H9 (cell line): ENCODE measurements at regions not wholly inside any gene's neighbourhood (a gene's known extent, or its start where the extent isn't known, plus 50 kb on each side); places are given as distances from the start of the nearest gene placed in this dataset.

Source experiments
- DNase-seq: peaks from one replicate; pipeline ENCODE4 v3.0.0-alpha.2; 2017
- H2AFZ ChIP-seq: one replicate; pipeline ENCODE4 v1.6.1; 2013; ENCODE audit warnings: mild to moderate bottlenecking, low read length, control low read depth, moderate library complexity
- H2AK5ac ChIP-seq: 2 replicates; pipeline ENCODE4 v1.6.1; 2013; ENCODE audit warnings: low read length, control low read depth, mixed read lengths; ENCODE audit not compliant: insufficient read length
- H2BK120ac ChIP-seq: one replicate; pipeline ENCODE4 v1.6.1; 2013; ENCODE audit warnings: low read depth, mild to moderate bottlenecking, low read length, control low read depth, inconsistent platforms; ENCODE audit not compliant: poor library complexity, severe bottlenecking
- H2BK12ac ChIP-seq: 2 replicates; pipeline ENCODE4 v1.6.1; 2013; ENCODE audit warnings: low read length, control low read depth, mixed read lengths, low read depth; ENCODE audit not compliant: insufficient read length
- H2BK15ac ChIP-seq: 2 replicates; pipeline ENCODE4 v1.6.1; 2013; ENCODE audit warnings: low read depth, low read length, control low read depth
- H2BK20ac ChIP-seq: one replicate; pipeline ENCODE4 v1.6.1; 2013; ENCODE audit warnings: low read depth, mild to moderate bottlenecking, low read length, control low read depth, inconsistent platforms; ENCODE audit not compliant: poor library complexity, severe bottlenecking
- H2BK5ac ChIP-seq: 2 replicates; pipeline ENCODE4 v1.6.1; 2013; ENCODE audit warnings: low read length, control low read depth, mixed read lengths; ENCODE audit not compliant: insufficient read length
- H3K14ac ChIP-seq: 2 replicates; pipeline ENCODE4 v1.6.1; 2013; ENCODE audit warnings: low read length, control low read depth; ENCODE audit not compliant: insufficient read depth
- H3K18ac ChIP-seq: 2 replicates; pipeline ENCODE4 v1.6.1; 2013; ENCODE audit warnings: low read depth, mild to moderate bottlenecking, mixed read lengths, low read length, control low read depth; ENCODE audit not compliant: insufficient read length
- H3K23ac ChIP-seq: 2 replicates; pipeline ENCODE4 v1.6.1; 2013; ENCODE audit warnings: low read length, control low read depth, mixed read lengths, low read depth; ENCODE audit not compliant: insufficient read length
- H3K23me2 ChIP-seq: 2 replicates; pipeline ENCODE4 v1.6.1; 2013; ENCODE audit warnings: low read depth, mild to moderate bottlenecking, mixed read lengths, low read length, control low read depth; ENCODE audit not compliant: insufficient read length, poor library complexity, severe bottlenecking
- H3K27ac ChIP-seq: 2 replicates; pipeline ENCODE4 v1.5.1; 2013; ENCODE audit warnings: low read length, control low read depth, mixed read lengths, low read depth; ENCODE audit not compliant: insufficient read length
- H3K27me3 ChIP-seq: 2 replicates; pipeline ENCODE4 v1.6.1; 2013; ENCODE audit warnings: low read length, control low read depth, inconsistent platforms; ENCODE audit not compliant: insufficient read depth
- H3K4ac ChIP-seq: 2 replicates; pipeline ENCODE4 v1.6.1; 2013; ENCODE audit warnings: low read depth, mild to moderate bottlenecking, control low read depth, inconsistent platforms, low read length, moderate library complexity
- H3K4me1 ChIP-seq: 2 replicates; pipeline ENCODE4 v1.6.1; 2013; ENCODE audit warnings: low read length, control low read depth, inconsistent platforms; ENCODE audit not compliant: insufficient read depth
- H3K4me2 ChIP-seq: 2 replicates; pipeline ENCODE4 v1.6.1; 2013; ENCODE audit warnings: low read length, control low read depth, mixed read lengths; ENCODE audit not compliant: insufficient read length, insufficient read depth
- H3K56ac ChIP-seq: 2 replicates; pipeline ENCODE4 v1.6.1; 2013; ENCODE audit warnings: low read depth, mild to moderate bottlenecking, mixed read lengths, low read length, control low read depth; ENCODE audit not compliant: insufficient read length
- H3K79me1 ChIP-seq: 2 replicates; pipeline ENCODE4 v1.6.1; 2013; ENCODE audit warnings: low read depth, mild to moderate bottlenecking, moderate library complexity, low read length, control low read depth, inconsistent platforms; ENCODE audit not compliant: insufficient read depth, poor library complexity, severe bottlenecking
- H3K79me2 ChIP-seq: 2 replicates; pipeline ENCODE4 v1.6.1; 2013; ENCODE audit warnings: low read length, control low read depth, inconsistent platforms; ENCODE audit not compliant: insufficient read depth
- H3K9ac ChIP-seq: 2 replicates; pipeline ENCODE4 v1.6.1; 2013; ENCODE audit warnings: low read length, control low read depth, mixed read lengths; ENCODE audit not compliant: insufficient read length; ENCODE audit errors: extremely low read depth
- H3K9me3 ChIP-seq: one replicate; pipeline ENCODE4 v1.6.1; 2013; ENCODE audit warnings: low read depth, low read length, inconsistent platforms; ENCODE audit not compliant: control insufficient read depth
- H3T11ph ChIP-seq: one replicate; pipeline ENCODE4 v1.6.1; 2013; ENCODE audit warnings: mild to moderate bottlenecking, low read length, control low read depth, inconsistent platforms
- H4K20me1 ChIP-seq: one replicate; pipeline ENCODE4 v1.6.1; 2013; ENCODE audit not compliant: control insufficient read depth, insufficient read length, insufficient read depth
- H4K5ac ChIP-seq: 2 replicates; pipeline ENCODE4 v1.6.1; 2013; ENCODE audit warnings: low read depth, mild to moderate bottlenecking, mixed read lengths, low read length, control low read depth; ENCODE audit not compliant: insufficient read length
- H4K8ac ChIP-seq: replicated peaks from 2 replicates; pipeline ENCODE4 v1.6.1; 2013; ENCODE audit warnings: low read length, control low read depth, mixed read lengths, low read depth; ENCODE audit not compliant: insufficient read length
- H4K91ac ChIP-seq: 2 replicates; pipeline ENCODE4 v1.6.1; 2013; ENCODE audit warnings: low read depth, mild to moderate bottlenecking, moderate library complexity, mixed read lengths, low read length, control low read depth; ENCODE audit not compliant: insufficient read length
- H3K27ac Mint-ChIP-seq, 3 experiments: 2 replicates in 2 of 3; 3 replicates in 1 of 3; pipeline ENCODE4 v1.8.0; 2020 to 2021; ENCODE audit warnings: mixed read lengths in 3 of 3, mild to moderate bottlenecking in 1 of 3, moderate library complexity in 1 of 3
- H3K27me3 Mint-ChIP-seq: 2 replicates; pipeline ENCODE4 v1.8.0; 2021; ENCODE audit warnings: low read depth, mild to moderate bottlenecking, moderate library complexity, mixed read lengths
- H3K36me3 Mint-ChIP-seq, 3 experiments: 2 replicates in 2 of 3; 3 replicates in 1 of 3; pipeline ENCODE4 v1.8.0; 2020 to 2021; ENCODE audit warnings: low read depth in 3 of 3, mixed read lengths in 3 of 3; ENCODE audit not compliant: insufficient read depth in 1 of 3
- H3K4me1 Mint-ChIP-seq, 2 experiments: 2 replicates each; pipeline ENCODE4 v1.8.0; 2020; ENCODE audit warnings: mixed read lengths in 2 of 2
- H3K4me3 Mint-ChIP-seq, 2 experiments: 2 replicates in 1 of 2; 3 replicates in 1 of 2; pipeline ENCODE4 v1.8.0; 2020 to 2021; ENCODE audit warnings: mild to moderate bottlenecking in 2 of 2, mixed read lengths in 2 of 2, moderate library complexity in 1 of 2
- H3K9me3 Mint-ChIP-seq, 2 experiments: 2 replicates in 1 of 2; 3 replicates in 1 of 2; pipeline ENCODE4 v1.8.0; 2020; ENCODE audit warnings: mild to moderate bottlenecking in 2 of 2, mixed read lengths in 2 of 2, moderate library complexity in 1 of 2
- CTCF ChIP-seq: fragments of 200-600 bp; sonication (generic); conservative IDR thresholded peaks from 3 replicates; pipeline ENCODE4 v1.8.0; 2021; ENCODE audit warnings: antibody characterized with exemption, mild to moderate bottlenecking
- WGBS: extraction: QIAGEN DNeasy Blood & Tissue Kit; methylation state at CpG from one replicate; pipeline ENCODE4 v1.1.7; 2013; ENCODE audit warnings: missing lambda C conversion rate, low lambda C conversion rate, mixed read lengths; ENCODE audit not compliant: insufficient read length; ENCODE audit errors: extremely low coverage; 5-methylcytosine and 5-hydroxymethylcytosine counted together

- Histone ChIP-seq H3K56ac (no peak overlapping the region), H3K23me2 (no peaks in the 10 kb centered on the region), H3K14ac (no peak overlapping the region), H2BK120ac (no peak overlapping the region), H3K18ac (no peak overlapping the region), H4K8ac (no peak overlapping the region), H3K79me2 (no peaks in the 10 kb centered on the region), H3K79me1 (no peaks in the 10 kb centered on the region), H3K9ac (no peak overlapping the region), H3K4me2 (no peak overlapping the region), H3T11ph (no peak overlapping the region), H2BK15ac (no peak overlapping the region), H2BK5ac (no peak overlapping the region), H2BK12ac (no peak overlapping the region), H4K91ac (no peak overlapping the region), H4K5ac (no peak overlapping the region), H3K23ac (no peak overlapping the region), H3K27ac (no peak overlapping the region), H2AFZ (no peak overlapping the region), H2BK20ac (no peak overlapping the region), H3K27me3 (no peaks in the 10 kb centered on the region), H2AK5ac (no peak overlapping the region), H3K9me3 (no peaks in the 10 kb centered on the region), H3K4me1 (no peaks in the 10 kb centered on the region), H4K20me1 (no peaks in the 10 kb centered on the region), H3K4ac (no peak overlapping the region)
- Mint-ChIP-seq H3K9me3 (no peaks in the 10 kb centered on the region), H3K4me3 (no peak overlapping the region), H3K4me1 (no peaks in the 10 kb centered on the region), H3K27me3 (no peaks in the 10 kb centered on the region), H3K36me3 (no peaks in the 10 kb centered on the region), H3K27ac (no peak overlapping the region)
- WGBS = no CpG with 5 or more reads among the region's 2 CpGs
- TF ChIP-seq CTCF = peak; percentile 31
- no peak for DNase-seq
These were observed 1495.8 kb upstream of the TMEFF2 start for GRCh38 chr2:193690572-193690971.
